AG04450 (cell line): ENCODE measurements at regions not wholly inside any gene's neighbourhood (a gene's known extent, or its start where the extent isn't known, plus 50 kb on each side); places are given as distances from the start of the nearest gene placed in this dataset.

ENCODE experiments used
- CTCF ChIA-PET: fragments of 300-600, 350-600 bp; formaldehyde crosslinking; extraction: SDS; loops from one replicate; lab custom pipeline; 2022; ENCODE audit warnings: antibody characterized with exemption, inconsistent platforms; lab: Charles Lee
- POLR2A ChIA-PET: fragments of 350-600 bp; formaldehyde crosslinking; extraction: SDS; loops from one replicate; lab custom pipeline; 2021; ENCODE audit warnings: antibody characterized with exemption, inconsistent platforms; lab: Yijun Ruan, JAX
- DNase-seq: peaks from one replicate; pipeline ENCODE4 v3.0.0-alpha.2; 2011; ENCODE audit warnings: low read depth, low spot score
- H3K27ac ChIP-seq: one replicate; pipeline ENCODE4 v1.5.1; 2012; ENCODE audit warnings: low read depth, low read length, control low read depth
- H3K27me3 ChIP-seq: one replicate; pipeline ENCODE4 v1.6.0; 2012; ENCODE audit warnings: low read length; ENCODE audit not compliant: control insufficient read depth, insufficient read depth
- H3K4me3 ChIP-seq: 2 replicates; pipeline ENCODE4 v1.5.1; 2011; ENCODE audit warnings: mild to moderate bottlenecking, low read depth, low read length, control low read depth
- H3K9me3 ChIP-seq: 2 replicates; pipeline ENCODE4 v1.5.1; 2012; ENCODE audit warnings: low read length; ENCODE audit not compliant: control insufficient read depth, insufficient read depth
- CTCF ChIP-seq: IDR thresholded peaks from 2 replicates; pipeline ENCODE4 v1.5.1; 2011; ENCODE audit warnings: low read depth, low read length, control low read depth, inconsistent platforms

- DNase-seq, result no peak
- no peak for TF ChIP-seq CTCF
- H3K4me3 ChIP-seq, result no peak overlapping the region
- no peaks in the 10 kb centered on the region for H3K27me3 ChIP-seq
- ChIA-PET POLR2A (no interaction called here), CTCF (no interaction called here)
- H3K9me3 ChIP-seq, result peaks cover 11% of the 10 kb centered on the region; the same call in 1 of the 2 replicates
- H3K27ac ChIP-seq, result no peak overlapping the region
Measured at GRCh38 chr10:113474752-113475151, 78.1 kb upstream of the HABP2 start.

GRCh38 chr10:113475381-113475807, 77.5 kb upstream of the HABP2 start:
- no peak overlapping the region for H3K4me3 ChIP-seq
- no peak for TF ChIP-seq CTCF
- peaks cover 12% of the 10 kb centered on the region; the same call in 1 of the 2 replicates for H3K9me3 ChIP-seq
- no peaks in the 10 kb centered on the region for H3K27me3 ChIP-seq
- CTCF ChIA-PET, result no interaction called here
- no peak overlapping the region for H3K27ac ChIP-seq
- no peak for DNase-seq
- POLR2A ChIA-PET, result no interaction called here

GRCh38 chr10:113476191-113476590, 76.7 kb upstream of the HABP2 start:
- no peak for DNase-seq
- H3K4me3 ChIP-seq, result no peak overlapping the region
- CTCF ChIA-PET, result no interaction called here

GRCh38 chr10:113476673-113477072, 76.2 kb upstream of the HABP2 start:
- no peak for DNase-seq
- POLR2A ChIA-PET, result no interaction called here
- CTCF ChIA-PET, result no interaction called here
- no peak for TF ChIP-seq CTCF
- no peak overlapping the region for H3K27ac ChIP-seq
- peaks cover 12% of the 10 kb centered on the region; the same call in 1 of the 2 replicates for H3K9me3 ChIP-seq
- no peaks in the 10 kb centered on the region for H3K27me3 ChIP-seq
- no peak overlapping the region for H3K4me3 ChIP-seq

More at GRCh38 chr10:113476191-113476590, 76.7 kb upstream of the HABP2 start:
- POLR2A ChIA-PET, result no interaction called here
- H3K9me3 ChIP-seq, result peaks cover 12% of the 10 kb centered on the region; the same call in 1 of the 2 replicates
- no peak overlapping the region for H3K27ac ChIP-seq
- H3K27me3 ChIP-seq, result no peaks in the 10 kb centered on the region
- no peak for TF ChIP-seq CTCF

GRCh38 chr10:113477451-113477850, 75.4 kb upstream of the HABP2 start:
- Histone ChIP-seq H3K27me3 (no peaks in the 10 kb centered on the region), H3K27ac (no peak overlapping the region), H3K4me3 (no peak overlapping the region), H3K9me3 (peaks cover 12% of the 10 kb centered on the region; the same call in 1 of the 2 replicates)
- ChIA-PET CTCF (no interaction called here), POLR2A (no interaction called here)
- no peak for DNase-seq
- TF ChIP-seq CTCF, result no peak
